GM20431 (cell line): ENCODE measurements at regions not wholly inside any gene's neighbourhood (a gene's known extent, or its start where the extent isn't known, plus 50 kb on each side); places are given as distances from the start of the nearest gene placed in this dataset.
"Not testable (repeated sequence)": the region's sequence is repeated elsewhere in the genome, so short reads cannot be mapped to it uniquely, and the experiment has no call there.

ENCODE experiments used
- in situ Hi-C: fragments of 300-500 bp; cut with MseI, MboI; formaldehyde crosslinking; loops from one replicate; pipeline ENCODE4 v1.15.0; 2020; ENCODE audit warnings: low sequenced_read_pairs; ENCODE audit not compliant: unreplicated experiment

DNA sequence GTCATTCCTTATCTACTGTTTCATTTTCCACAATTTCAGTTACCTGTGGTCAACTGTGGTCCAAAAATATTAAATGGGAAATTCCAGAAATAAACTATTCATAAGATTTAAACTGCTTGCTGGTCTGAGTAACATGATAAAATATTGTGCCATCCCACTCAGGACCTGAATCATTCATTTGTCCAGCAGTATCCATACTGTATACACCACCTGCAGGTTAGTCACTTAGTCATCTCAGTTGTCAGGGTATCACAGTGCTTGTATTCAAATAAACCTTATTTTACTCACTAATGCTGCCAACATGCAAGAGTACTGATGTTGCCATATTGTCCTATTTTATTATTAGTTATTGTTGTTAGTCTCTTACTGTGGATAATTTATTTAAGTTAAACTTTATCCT lies 139.7 kb downstream of the FBXO4 start:
- in situ Hi-C loops, result no loop called here

DNA sequence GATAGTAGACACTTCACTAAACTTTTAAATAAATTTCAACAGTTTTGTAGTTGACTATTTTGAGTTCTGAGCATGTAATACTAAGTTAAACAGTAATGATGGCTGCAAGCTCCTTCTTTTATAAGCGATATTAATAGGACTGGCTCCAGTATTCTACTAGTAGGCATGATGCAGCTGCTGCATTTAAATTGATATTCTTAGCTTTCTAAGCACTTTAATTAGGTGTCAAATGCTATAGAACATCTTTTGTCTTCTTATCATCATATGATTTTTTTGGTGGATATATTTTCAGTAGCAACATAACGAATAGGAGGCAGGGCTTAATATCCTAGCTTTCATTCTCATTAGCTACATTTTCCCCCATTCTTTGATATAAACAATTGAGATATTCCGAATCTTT lies 141.1 kb downstream of the FBXO4 start:
- in situ Hi-C loops, result no loop called here

DNA sequence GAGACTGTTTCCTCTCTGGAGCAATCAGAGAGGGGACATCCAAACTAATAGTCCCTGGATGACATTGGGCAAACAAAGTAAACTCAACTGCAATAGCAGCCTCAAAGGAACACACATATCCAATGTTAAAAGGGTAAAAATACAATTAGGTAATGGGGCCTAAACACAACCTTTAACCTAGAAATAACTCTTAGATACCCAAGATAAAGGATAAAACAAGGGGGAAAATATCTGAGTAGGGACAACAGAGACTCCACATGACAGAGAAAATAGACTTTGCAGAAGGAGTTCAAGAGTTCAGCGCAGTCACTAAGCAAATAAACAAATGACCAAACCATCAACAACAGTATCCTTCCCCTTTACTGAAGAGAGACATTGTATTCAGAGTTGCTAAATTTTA lies 149.3 kb downstream of the FBXO4 start:
- in situ Hi-C loops, result no loop called here

DNA sequence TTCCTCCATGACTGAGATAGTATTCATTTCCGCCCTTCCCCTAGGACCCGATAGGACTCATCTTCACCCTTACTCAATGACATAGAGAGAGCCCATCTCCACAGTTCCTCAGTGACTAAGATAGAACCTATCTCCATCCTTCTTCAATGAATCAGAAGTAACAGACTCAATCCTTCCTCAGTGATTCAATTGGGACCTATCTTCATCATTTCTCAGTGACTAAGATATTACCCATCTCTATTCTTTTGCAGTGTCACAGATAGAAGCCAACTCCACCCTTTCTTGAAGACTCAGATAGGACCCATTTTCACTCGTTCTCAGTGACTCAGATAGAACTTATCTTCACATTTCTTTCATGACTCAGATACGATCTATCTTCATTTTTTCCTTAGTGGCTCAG lies 164.6 kb downstream of the FBXO4 start:
- in situ Hi-C loops, result no loop called here

DNA sequence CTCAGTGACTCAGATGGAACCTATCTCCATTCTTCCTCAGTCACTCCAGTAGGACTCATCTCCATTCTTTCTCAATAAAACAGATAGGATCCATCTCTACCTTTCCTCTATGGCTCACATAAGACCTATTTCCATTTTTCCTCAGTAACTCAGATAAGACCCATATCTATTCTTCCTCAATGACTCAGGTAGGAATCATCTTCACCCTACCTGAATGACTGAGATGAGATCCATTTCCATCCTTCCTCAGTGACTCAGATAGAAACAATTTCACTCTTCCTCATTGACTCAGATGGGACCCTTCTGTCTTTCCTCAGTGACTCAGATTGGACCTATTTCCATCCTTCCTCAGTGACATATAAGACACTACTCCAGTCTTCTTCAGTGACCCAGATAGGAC lies 165.1 kb downstream of the FBXO4 start:
- in situ Hi-C loops, result no loop called here

DNA sequence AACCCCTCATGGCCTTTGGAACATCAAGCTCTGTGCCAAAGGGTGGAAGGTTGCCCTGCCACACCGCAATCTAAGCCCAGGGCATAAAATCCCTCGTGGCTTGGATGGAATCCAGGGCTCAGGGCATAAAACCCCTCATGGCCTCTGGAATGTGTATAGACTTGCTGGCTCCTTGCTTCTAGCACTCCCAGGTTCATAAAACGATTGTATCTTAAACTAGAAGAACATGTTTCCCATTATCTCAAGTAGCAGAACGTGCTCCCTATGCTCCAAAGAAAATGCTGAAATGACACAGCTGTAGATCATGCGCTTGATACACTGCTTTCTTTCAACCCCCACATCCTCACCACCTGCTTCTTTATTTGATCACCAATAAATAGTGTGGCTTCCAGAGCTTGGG lies 174.8 kb downstream of the FBXO4 start:
- in situ Hi-C loops, result not testable (repeated sequence)

DNA sequence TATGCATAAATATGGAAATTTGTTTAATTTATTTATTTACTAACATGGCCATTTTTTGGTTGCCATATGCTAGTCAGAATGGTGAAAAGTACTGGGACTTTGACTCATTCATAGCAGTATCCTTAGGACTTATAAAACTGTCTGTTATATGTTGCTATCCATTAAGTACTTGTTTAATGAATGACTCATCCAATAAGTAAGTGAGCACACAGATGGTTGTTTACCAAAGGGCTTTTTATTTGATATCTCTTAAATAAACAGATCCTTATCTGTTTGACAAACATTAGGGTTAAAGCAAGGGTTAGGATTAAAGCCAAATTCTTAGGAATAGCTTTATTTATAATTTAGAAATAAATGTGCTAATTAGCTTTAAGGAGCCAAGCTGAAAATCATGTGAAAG lies 183.4 kb downstream of the FBXO4 start:
- in situ Hi-C loops, result no loop called here

DNA sequence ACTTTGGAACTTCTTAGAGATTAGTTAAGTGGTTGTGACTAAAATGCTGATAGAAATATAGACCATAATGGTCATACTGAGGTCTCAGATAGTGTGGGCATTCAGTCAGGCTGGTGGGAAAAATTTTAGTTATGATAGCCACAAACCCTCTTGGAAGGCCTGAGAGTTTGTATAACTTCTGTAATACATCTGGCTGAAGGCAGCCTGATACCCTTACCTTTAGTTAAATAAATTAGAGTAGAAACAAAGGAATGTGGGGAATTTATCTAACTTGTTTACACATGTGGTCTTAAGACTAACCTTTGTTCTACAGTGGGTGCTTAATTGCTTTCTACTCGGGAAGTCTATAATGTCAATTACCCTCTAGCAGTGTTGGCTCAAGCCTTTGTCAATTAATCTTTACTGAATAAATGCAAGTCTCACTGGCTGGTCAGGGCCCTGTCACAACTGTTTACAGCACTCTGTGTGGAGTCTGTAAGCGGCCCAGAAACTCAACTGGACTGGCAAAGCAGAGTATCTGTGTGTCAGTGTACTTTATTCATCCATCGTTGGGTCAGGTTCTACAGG lies 184.0 kb downstream of the FBXO4 start:
- in situ Hi-C loops, result no loop called here

DNA sequence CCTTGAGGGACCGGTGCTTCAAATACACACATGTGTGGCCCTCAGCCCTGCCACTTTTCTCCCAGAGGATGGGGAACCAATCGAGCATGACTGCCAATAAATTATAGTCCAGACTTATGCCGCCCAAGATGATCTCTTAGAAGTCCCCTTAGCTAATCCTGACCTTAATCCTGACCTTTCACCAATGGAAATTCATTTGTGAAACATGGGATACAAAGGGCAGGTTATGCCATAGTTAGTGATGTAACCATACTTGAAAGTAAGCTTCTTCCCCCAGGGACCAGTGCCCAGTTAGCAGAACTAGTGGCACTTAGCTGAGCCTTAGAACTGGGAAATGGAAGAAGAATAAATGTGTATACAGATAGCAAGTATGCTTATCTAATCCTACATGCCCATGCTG lies 190.6 kb downstream of the FBXO4 start:
- in situ Hi-C loops, result not testable (repeated sequence)

DNA sequence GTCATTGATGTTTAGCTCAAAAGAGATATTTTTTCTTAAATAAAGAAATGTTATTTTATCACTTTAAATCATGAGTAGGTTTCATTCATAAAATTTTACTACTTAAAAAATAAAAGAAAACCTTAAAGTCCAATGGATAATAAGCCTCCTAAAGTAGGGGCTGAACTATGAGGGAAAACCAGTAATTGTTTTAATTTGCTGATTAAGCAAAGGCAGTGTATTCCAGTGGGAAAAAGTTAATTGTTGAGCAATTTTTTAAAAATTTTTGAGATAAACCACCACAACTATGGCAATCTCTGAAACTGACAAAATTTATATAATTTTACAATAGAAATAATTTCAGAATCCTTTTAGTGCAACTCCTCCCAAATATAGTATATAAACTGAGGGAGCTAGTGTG lies 195.0 kb downstream of the FBXO4 start:
- in situ Hi-C loops, result no loop called here

DNA sequence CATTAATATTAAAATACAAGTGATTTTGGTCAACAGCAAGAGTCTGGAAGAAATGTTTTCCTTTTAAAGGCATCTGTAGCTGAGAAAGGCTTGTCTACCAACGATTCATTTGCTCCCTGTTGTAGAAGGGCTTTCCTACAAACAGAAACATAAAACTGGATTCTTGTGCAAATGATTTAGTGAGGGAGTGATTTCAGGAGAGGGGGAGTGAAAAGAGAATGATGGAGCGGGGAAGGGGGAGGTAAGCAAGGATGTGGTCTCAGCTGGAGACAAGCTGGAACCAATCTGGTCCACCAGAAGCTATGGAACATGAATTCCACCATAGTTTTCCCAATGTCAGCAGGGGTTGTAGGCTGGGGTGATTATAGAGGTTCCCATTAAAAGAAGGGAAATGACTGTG lies 196.3 kb downstream of the FBXO4 start:
- in situ Hi-C loops, result no loop called here

DNA sequence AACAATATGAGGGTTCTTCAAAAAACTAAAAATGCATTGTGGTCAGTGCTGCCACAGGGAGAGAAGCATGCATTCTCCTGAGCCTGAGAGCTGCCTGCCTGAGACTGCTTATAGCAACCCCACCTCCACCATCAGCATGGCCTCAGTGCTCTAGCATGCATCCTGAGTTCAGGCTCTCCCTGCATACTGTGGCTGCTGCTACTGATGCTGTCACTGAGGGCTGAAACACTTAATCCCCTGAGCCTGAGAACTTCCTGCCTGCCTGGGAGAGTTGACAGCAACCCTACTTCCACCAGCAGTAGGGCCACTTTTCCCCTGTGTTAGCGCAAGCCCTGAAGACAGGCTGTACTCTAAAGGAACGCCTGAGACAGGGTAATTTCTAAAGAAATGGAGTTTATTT lies 206.0 kb downstream of the FBXO4 start:
- in situ Hi-C loops, result no loop called here

DNA sequence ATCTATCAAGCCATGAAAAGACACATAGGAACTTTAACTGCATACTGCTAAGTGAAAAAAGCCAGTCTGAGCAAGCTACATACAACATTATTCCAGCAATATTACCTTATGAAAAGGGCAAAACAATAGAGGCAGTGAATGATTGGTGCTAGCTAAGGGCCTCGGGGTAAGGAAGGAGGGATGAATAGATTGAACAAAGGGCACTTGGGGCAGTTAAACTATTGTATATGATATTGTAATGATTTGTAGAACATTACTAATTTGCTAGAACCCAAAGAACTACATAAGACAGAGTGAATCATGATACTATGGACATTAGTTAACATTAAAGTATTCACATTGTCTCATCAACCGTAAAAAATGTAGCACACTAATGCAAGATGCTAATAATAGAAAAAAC lies 218.3 kb downstream of the FBXO4 start:
- in situ Hi-C loops, result no loop called here

DNA sequence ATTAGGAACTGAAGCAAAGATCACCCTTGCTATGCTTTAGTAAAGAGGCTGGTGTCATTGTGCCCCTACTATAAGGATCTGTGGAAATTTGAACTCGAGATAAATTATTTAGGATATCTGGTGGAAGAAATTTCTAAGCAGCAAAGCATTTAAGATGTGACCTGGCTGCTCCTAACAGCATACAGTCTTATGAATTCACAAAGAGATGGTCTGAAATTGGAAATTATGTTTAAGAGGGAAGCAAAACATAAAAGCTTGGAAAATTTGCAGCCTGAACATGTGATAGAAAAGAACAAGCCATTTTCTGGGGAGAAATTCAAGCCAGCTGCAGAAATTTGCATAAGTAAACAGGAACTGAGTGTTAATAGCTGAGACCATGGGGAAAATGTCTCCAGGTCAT lies 223.7 kb downstream of the FBXO4 start:
- in situ Hi-C loops, result no loop called here

DNA sequence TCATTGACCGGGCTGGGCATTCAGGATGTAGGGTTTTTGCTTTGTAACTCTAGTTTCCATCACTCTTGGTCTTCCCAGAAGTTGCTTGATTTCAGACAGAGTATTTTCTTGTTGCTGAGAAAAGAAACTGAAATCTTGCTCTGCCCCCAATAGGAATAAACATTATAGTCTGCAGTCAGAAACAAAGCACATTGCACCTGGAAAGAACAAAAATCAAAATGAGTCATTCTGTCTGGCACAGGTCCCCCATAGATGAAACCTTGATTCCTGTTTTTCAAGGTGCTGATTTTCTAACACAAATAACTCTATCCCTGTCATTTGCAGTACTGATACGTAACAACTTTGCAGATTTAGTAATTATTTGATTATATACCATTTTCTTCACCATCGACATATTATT lies 232.1 kb downstream of the FBXO4 start:
- in situ Hi-C loops, result no loop called here

DNA sequence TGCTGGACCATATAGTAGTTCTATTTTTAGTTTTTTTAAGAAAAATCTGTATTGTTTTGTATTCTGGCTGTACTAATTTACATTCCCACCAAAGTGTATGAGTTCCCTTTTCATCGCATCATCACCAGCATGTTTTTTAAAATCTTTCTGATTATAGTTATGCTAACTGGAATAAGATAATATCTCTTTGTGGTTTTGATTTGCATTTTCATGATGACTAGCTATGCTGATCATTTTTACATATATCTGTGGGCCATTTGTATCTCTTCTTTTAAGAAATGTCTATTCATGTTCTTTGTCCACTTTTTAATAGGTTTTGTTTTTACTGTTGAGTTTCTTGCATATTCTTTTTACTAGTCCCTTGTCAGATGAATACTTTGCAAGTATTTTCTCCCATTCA lies 238.0 kb downstream of the FBXO4 start:
- in situ Hi-C loops, result no loop called here

DNA sequence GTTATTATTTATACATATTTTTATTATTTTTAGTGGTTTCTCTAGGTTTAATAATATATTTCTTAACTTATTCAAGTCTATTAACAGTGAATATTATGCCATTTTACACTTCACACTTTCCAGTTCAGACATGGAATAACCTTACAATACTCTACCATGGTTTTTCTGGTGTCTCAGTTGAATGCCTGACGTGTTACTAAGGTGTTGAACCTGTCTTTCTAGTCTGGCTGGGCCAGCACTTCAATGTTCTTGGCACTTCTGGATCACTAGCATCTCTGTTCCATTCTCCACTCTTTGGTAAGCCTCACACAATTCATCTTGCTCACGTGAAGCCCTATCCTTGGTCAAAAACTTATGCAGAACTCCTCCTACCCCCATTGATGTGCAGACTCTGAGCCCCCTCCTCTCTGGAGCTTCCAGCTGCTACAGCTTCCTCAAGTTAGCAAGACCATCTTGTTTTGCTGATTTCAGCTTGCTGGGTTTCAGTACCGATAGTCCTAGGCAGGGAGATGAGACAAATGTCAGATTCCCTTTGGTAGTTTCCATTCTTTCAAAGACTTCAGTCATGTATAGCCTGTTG lies 243.1 kb downstream of the FBXO4 start:
- in situ Hi-C loops, result no loop called here

DNA sequence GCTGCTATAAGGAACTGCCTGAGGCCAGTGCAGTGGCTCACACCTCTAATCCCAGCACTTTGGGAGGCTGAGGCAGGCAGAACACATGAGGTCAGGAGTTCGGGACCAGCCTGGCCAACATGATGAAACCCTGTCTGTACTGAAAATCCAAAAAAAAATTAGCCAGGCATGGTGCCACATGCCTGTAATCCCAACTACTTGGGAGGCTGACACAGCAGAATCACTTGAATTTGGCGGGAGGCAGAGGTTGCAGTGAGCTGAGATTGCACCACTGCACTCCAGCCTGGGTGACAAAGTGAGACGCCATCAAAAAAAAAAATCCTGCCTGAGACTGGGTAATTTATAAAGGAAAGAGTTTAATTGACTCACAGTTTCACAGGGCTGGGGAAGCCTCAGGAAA lies 247.1 kb upstream of the GHR start:
- in situ Hi-C loops, result not testable (repeated sequence)

DNA sequence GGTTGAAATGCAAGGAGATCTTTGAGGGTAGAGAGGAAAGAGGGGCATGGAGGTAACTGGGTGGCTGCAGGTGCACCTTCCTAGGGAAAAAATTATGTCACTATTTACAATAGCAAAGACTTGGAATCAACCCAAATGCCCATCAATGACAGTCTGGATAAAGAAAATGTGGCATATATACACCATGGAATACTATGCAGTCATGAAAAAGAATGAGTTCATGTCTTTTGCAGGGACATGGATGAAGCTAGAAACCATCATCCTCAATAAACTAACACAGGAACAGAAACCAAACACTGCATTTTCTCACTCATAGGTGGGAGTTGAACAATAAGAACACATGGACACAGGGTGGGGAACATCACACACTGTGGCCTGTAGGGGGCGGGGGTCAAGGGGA lies 243.4 kb upstream of the GHR start:
- in situ Hi-C loops, result not testable (repeated sequence)

DNA sequence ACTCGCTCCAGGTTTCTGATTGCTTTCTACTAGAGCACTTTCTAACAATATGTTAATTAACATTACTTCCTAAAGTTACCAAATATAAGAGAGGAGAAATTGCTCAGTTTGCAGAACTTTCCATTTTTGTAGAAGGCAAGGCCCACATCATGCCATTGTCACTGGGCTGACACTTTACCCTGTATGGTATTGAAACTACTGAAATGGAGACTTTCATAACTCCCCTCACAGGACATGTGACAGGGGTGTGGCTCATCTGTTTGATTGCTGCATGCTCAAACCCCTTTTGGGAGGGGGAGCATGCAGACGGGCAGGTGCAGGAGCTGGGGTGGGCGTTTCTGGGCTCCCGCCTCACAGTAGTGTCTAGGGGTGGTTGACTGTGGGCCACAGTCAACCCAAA lies 206.3 kb upstream of the GHR start:
- in situ Hi-C loops, result no loop called here

DNA sequence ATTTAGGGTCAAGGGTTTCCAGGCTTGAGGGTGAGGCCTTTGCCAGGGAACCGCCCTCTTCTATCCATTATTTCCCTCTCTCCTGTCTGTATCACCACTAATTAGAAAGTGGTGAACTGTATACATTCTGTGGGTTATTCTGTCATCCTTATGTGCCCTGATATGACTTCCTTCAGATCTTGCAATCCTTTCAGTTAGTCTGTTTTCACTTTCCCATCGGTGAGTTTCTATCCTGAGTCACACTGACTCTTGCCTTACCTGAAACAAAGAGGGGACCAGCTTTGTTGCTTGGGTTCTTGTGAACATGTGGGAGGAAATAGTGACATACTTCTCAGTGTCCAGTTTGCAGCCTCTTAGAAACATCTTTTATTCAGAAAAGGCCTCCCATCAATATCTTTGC lies 205.4 kb upstream of the GHR start:
- in situ Hi-C loops, result no loop called here

DNA sequence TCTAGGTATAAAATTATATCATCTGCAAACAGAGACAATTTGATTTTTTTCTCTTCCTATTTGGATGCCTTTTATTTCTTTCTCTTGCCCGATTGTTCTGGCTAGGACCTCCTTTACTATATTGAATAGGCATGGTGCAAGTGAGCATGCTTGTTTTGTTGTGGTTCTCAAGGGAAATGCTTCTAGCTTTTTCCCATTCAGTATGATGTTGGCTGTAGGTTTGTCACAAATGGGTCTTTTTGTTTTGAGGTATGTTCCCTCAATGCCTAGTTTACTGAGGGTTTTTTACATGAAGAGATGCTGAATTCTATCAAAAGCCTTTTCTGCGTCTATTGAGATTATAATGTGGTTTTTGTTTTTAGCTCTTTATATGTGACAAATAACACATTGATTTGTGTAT lies 198.2 kb upstream of the GHR start:
- in situ Hi-C loops, result no loop called here

DNA sequence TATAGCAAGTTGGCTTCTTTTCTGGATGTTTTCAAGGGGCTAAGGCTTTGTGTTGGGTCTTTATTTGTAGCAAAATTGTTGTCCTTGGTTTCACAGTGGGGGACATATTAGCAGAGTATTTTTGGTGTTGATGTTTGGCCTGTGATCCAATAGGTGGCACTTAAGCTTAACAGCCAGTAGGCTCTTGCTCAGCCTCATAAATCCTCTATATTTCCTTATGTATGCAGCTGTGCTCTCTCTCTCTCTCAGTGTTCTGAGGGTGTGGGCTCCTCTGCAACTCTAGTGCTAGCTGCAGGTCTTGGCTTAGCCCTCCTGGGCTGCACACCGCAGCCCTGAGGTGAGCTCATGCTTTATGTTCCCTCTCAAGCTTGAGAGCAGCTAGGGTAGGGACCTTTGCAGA lies 195.0 kb upstream of the GHR start:
- in situ Hi-C loops, result no loop called here
